G401.6 (cell line): ENCODE measurements at regions not wholly inside any gene's neighbourhood (a gene's known extent, or its start where the extent isn't known, plus 50 kb on each side); places are given as distances from the start of the nearest gene placed in this dataset.
"Not testable (repeated sequence)": the region's sequence is repeated elsewhere in the genome, so short reads cannot be mapped to it uniquely, and the experiment has no call there.

Experiments
- FAIRE-seq: peaks from 2 replicates; lab custom pipeline; 2012; peaks lifted over from hg19 to GRCh38; lab: Jason Lieb, UNC

- no peak for FAIRE-seq
These were observed 109.2 kb downstream of the OSTF1 start for GRCh38 chr9:75197561-75197960.

GRCh38 chr9:75198436-75198835, 110.1 kb downstream of the OSTF1 start:
- no peak for FAIRE-seq

GRCh38 chr9:75200892-75201470, 112.7 kb downstream of the OSTF1 start:
- peak; percentile 80 for FAIRE-seq

GRCh38 chr9:75201480-75202209, 113.3 kb downstream of the OSTF1 start:
- FAIRE-seq, result no peak

GRCh38 chr9:75207997-75208396, 119.7 kb downstream of the OSTF1 start:
- not testable (repeated sequence) for FAIRE-seq

GRCh38 chr9:75210215-75210614, 121.9 kb downstream of the OSTF1 start:
- no peak for FAIRE-seq

- FAIRE-seq, result no peak
These were observed 125.5 kb downstream of the OSTF1 start for GRCh38 chr9:75213765-75214164.

GRCh38 chr9:75226403-75227139, 138.3 kb downstream of the OSTF1 start:
- no peak for FAIRE-seq

- FAIRE-seq, result no peak
These were observed 140.6 kb downstream of the OSTF1 start for GRCh38 chr9:75228893-75229292.

GRCh38 chr9:75229605-75230332, 141.5 kb downstream of the OSTF1 start:
- no peak for FAIRE-seq

GRCh38 chr9:75230469-75230868, 142.2 kb downstream of the OSTF1 start:
- no peak for FAIRE-seq

- no peak for FAIRE-seq
These were observed 142.9 kb downstream of the OSTF1 start for GRCh38 chr9:75231167-75231566.

GRCh38 chr9:75233011-75233410, 144.7 kb downstream of the OSTF1 start:
- no peak for FAIRE-seq

- no peak for FAIRE-seq
These were observed 147.3 kb downstream of the OSTF1 start for GRCh38 chr9:75235632-75236031.

- FAIRE-seq, result no peak
These were observed 150.1 kb downstream of the OSTF1 start for GRCh38 chr9:75238311-75238976.

- no peak for FAIRE-seq
These were observed 150.9 kb downstream of the OSTF1 start for GRCh38 chr9:75239176-75239575.

- no peak for FAIRE-seq
These were observed 154.1 kb downstream of the OSTF1 start for GRCh38 chr9:75242426-75242825.

- FAIRE-seq, result no peak
These were observed 158.6 kb downstream of the OSTF1 start for GRCh38 chr9:75246949-75247348.

- FAIRE-seq, result peak; percentile 89
These were observed 177.2 kb downstream of the OSTF1 start for GRCh38 chr9:75265525-75265972.

- FAIRE-seq, result no peak
These were observed 180.9 kb downstream of the OSTF1 start for GRCh38 chr9:75269197-75269596.

- not testable (repeated sequence) for FAIRE-seq
These were observed 184.7 kb downstream of the OSTF1 start for GRCh38 chr9:75273055-75273454.

- no peak for FAIRE-seq
These were observed 186.5 kb downstream of the OSTF1 start for GRCh38 chr9:75274781-75275180.
